ENCODE measurements at regions not wholly inside any gene's neighbourhood (a gene's known extent, or its start where the extent isn't known, plus 50 kb on each side); places are given as distances from the start of the nearest gene placed in this dataset.

DNA sequence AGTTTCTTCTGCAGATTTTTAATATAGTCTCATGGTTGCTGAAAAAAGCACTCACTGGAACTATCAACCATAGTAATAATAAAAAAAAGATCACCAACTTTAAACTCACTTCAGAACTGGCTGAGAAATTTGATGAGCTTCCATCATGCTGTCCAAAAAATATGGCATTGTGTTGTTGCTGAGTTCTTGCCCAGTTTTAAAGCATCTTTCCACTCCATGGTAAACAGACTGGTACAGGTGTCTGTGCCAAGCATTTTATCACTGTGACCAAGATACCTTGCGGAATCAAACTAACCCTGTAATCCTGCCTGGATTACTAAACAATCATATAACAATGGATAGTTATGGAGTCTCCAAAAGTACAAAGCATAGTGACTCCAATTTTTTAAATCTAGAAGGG, 360.3 kb upstream of the NOCT start:
- CTCF ChIA-PET = no interaction called here

DNA sequence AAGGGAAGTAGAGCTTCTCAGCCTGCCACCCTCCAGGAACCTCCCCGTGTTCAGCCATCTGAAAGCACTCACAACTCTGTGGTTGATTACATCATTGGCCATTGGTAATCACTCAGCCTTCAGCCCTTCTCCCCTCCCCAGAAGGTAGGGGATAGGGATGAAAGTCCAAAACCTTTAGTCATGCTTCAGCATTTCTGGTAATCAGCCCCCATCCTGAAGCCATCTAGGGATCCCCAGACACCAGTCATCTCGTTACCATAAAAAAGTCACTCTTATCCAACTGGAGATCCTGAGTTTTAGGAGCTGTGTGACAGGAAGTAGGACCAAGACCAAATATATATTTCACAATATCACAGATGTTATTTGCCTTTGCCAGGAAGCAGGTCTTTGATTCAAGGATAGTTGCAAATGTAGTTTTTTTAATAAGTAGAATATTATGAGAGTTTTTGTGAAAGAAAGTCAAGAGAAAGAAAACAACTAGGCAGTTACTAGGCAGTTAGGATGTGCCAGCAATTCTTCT, 364.6 kb upstream of the NOCT start:
- no peak overlapping the region for H3K27ac ChIP-seq
- ChIA-PET CTCF (no interaction called here), POLR2A (ENCODE audit: low non-redundant PET) (no interaction called here)
- peak; percentile 30 for DNase-seq (ENCODE audit: low spot score)
- TF ChIP-seq, protein P1, sequence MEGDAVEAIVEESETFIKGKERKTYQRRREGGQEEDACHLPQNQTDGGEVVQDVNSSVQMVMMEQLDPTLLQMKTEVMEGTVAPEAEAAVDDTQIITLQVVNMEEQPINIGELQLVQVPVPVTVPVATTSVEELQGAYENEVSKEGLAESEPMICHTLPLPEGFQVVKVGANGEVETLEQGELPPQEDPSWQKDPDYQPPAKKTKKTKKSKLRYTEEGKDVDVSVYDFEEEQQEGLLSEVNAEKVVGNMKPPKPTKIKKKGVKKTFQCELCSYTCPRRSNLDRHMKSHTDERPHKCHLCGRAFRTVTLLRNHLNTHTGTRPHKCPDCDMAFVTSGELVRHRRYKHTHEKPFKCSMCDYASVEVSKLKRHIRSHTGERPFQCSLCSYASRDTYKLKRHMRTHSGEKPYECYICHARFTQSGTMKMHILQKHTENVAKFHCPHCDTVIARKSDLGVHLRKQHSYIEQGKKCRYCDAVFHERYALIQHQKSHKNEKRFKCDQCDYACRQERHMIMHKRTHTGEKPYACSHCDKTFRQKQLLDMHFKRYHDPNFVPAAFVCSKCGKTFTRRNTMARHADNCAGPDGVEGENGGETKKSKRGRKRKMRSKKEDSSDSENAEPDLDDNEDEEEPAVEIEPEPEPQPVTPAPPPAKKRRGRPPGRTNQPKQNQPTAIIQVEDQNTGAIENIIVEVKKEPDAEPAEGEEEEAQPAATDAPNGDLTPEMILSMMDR (conservative IDR thresholded peaks at IDR 0.05; ENCODE audit: low read depth) = no peak

More for the DNA sequence above, 360.3 kb upstream of the NOCT start:
- TF ChIP-seq, protein P1 (conservative IDR thresholded peaks at IDR 0.05; ENCODE audit: low read depth) = no peak
- no peak for DNase-seq (ENCODE audit: low spot score)
- no peak overlapping the region for H3K27ac ChIP-seq
- POLR2A ChIA-PET (ENCODE audit: low non-redundant PET) = no interaction called here

DNA sequence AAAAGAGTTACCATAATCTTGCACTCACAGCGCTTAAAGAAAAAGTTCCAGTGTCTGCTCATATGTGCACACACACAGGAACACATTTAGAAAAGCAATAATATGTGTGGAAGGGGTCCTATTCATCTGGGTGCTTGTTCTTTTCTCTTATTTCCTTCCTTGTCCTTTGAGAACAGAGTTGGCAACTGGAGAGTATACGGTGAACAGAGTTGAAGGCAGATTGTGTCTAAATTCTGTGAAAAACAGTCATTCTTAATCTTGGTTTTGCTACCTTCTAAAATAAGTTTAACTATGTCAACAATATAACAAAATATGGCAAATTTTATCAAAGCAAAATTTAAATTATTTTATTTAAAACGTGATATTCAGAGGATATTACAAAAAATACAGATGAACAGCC, 365.1 kb upstream of the NOCT start:
- no peak for DNase-seq (ENCODE audit: low spot score)
- TF ChIP-seq, protein P1 (conservative IDR thresholded peaks at IDR 0.05; ENCODE audit: low read depth) = no peak
- no peak overlapping the region for H3K27ac ChIP-seq
- ChIA-PET CTCF (interaction anchor here (0.5 kb wide), 1 partner anchor 679 kb away, joined by 3 read pairs; no protein-coding TSS in a partner anchor), POLR2A (ENCODE audit: low non-redundant PET) (no interaction called here)

DNA sequence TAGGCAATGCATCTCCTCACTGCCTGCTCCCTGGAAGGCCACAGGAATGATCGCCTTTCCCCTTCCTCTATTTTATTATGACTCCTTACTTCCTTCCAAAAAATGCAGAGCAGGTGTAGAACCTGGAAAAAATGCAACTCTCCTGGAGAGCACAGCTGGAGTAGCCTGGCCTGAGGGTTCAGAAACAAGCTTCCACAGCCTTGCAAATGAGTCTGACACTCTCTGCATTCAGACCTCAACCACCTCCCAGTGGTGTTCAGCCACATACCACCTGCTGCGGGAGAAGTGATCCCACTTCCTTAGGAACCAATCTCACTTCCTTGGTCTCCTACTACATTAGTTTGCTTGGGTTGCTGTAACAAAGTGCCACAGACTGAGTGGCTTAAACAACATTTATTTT, 368.1 kb upstream of the NOCT start:
- H3K27ac ChIP-seq = no peak overlapping the region
- TF ChIP-seq, protein P1 (conservative IDR thresholded peaks at IDR 0.05; ENCODE audit: low read depth) = no peak
- POLR2A ChIA-PET (ENCODE audit: low non-redundant PET) = no interaction called here
- CTCF ChIA-PET = interaction anchor here (0.7 kb wide), 1 partner anchor 11 kb away, joined by 4 read pairs; no protein-coding TSS in a partner anchor
- DNase-seq (ENCODE audit: low spot score) = no peak

DNA sequence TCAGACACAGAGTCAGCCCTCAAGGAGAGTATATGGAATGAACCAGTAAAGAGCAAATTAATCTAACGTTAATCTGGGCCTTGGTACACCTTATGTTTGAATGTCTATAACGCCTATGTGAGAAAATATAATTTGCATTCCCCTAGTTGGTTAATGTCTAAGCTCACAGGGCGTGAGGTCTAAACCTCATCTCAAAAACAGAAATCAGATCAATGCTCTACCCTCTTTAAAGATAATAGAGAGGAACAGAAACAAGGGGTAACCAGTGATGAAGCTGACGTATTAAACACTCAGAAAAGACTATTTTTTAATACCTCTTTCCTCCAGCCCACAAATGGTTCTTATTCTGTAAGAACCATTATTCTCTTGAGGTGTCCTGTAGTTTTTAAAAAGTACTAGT, 369.2 kb upstream of the NOCT start:
- ChIA-PET CTCF (interaction anchor here (0.6 kb wide), 1 partner anchor 470 kb away, joined by 3 read pairs; no protein-coding TSS in a partner anchor), POLR2A (ENCODE audit: low non-redundant PET) (no interaction called here)
- TF ChIP-seq, protein P1 (conservative IDR thresholded peaks at IDR 0.05; ENCODE audit: low read depth) = no peak
- DNase-seq (ENCODE audit: low spot score) = no peak
- H3K27ac ChIP-seq = no peak overlapping the region

DNA sequence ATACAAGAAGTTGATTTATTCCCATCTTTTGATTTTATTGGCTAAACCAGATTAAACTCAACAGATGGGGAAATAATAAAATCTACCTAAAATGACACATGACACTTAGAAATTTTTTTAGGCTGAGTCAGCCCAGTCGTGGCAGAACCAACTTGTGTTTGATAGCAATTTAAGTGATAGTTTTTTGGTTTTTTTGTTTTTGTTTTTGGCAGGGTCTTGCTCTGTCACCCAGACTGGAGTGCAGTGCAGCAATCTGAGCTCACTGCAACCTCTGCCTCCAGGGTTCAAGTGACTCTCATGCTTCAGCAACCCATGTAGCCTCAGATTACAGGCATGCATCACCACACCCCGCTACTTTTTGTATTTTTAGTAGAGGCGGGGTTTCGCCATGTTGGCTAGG, 370.3 kb upstream of the NOCT start:
- TF ChIP-seq, protein P1 (conservative IDR thresholded peaks at IDR 0.05; ENCODE audit: low read depth) = no peak
- CTCF ChIA-PET = no interaction called here
- DNase-seq (ENCODE audit: low spot score) = no peak
- H3K27ac ChIP-seq = peak overlapping the region; percentile 34; the same call in 1 of the 2 replicates
- POLR2A ChIA-PET (ENCODE audit: low non-redundant PET) = no interaction called here
